Epithelial cell of proximal tubule (primary cell): ENCODE measurements at regions not wholly inside any gene's neighbourhood (a gene's known extent, or its start where the extent isn't known, plus 50 kb on each side); places are given as distances from the start of the nearest gene placed in this dataset.
"Not testable (repeated sequence)": the region's sequence is repeated elsewhere in the genome, so short reads cannot be mapped to it uniquely, and the experiment has no call there.

Source experiments
- DNase-seq: peaks from one replicate; pipeline ENCODE4 v3.0.0-alpha.2; 2011; ENCODE audit warnings: low read depth
- H3K4me3 ChIP-seq: 2 replicates; pipeline ENCODE4 v1.5.1; 2011; ENCODE audit warnings: low read depth, mild to moderate bottlenecking, low read length
- TF ChIP-seq, protein P1 (sequence below): conservative IDR thresholded peaks from 2 replicates; pipeline ENCODE4 v1.5.1; 2012; ENCODE audit warnings: low read depth, mild to moderate bottlenecking, low read length

DNA sequence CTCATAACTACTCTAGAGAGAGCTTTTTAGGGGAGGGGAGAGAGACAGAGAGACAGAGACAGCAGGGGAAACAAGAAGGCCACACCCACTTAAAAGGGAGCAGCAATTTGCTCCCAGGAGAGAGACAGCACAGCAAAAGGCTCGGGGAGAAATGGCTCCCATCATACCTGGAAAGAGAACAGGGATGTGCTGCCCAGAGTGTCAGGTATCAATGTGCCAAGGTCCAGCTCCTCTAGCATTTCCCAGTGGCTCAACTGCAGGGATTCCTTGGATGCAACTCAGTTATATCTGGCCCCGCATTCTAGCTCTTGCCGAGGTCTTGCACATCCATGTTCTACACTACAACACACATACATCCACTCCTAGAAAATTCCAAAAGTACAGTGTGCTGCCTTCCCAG, 304.0 kb upstream of the CDYL start:
- TF ChIP-seq, protein P1, sequence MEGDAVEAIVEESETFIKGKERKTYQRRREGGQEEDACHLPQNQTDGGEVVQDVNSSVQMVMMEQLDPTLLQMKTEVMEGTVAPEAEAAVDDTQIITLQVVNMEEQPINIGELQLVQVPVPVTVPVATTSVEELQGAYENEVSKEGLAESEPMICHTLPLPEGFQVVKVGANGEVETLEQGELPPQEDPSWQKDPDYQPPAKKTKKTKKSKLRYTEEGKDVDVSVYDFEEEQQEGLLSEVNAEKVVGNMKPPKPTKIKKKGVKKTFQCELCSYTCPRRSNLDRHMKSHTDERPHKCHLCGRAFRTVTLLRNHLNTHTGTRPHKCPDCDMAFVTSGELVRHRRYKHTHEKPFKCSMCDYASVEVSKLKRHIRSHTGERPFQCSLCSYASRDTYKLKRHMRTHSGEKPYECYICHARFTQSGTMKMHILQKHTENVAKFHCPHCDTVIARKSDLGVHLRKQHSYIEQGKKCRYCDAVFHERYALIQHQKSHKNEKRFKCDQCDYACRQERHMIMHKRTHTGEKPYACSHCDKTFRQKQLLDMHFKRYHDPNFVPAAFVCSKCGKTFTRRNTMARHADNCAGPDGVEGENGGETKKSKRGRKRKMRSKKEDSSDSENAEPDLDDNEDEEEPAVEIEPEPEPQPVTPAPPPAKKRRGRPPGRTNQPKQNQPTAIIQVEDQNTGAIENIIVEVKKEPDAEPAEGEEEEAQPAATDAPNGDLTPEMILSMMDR = no peak
- no peak for DNase-seq
- no peak overlapping the region for H3K4me3 ChIP-seq

- DNase-seq, H3K4me3 ChIP-seq: not testable (repeated sequence)
Measured at GRCh38 chr6:4471515-4471914, 304.7 kb upstream of the CDYL start.

- H3K4me3 ChIP-seq = no peak overlapping the region
- no peak for DNase-seq
- TF ChIP-seq, protein P1 = no peak
Measured at GRCh38 chr6:4470698-4471210, 305.4 kb upstream of the CDYL start.

DNA sequence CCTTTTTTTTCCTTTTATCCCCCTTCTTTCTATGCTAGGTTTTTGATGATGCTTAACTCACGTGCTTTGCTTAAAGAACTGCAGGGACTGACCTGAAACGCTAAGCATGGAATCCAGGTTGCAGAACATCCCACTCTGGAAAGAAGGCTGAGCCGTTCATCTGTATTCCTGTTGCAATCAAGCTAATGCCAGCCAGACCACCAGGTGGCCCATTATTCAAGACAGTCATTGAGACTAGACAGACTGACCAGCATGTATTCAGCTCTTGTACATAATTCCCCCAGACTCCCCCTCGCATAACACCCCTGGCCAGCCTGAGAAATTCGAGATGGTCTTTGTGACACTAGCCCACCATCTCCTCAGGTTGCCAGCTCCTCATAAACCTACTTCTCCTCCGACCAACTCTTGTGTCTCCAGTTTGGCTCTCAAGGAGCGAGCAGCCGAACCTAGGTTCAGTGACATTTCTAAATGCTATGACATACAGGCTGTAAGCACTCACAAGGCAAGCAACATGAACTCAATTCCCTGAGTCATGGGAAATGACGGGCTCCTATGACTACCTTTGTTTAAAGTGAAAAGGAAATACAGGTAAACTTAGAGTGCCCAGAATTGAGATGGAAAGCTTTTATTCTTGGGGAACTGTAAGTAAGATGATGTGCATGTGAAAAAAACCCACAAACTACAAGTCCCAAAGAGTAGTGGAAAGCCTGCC, 309.3 kb upstream of the CDYL start:
- TF ChIP-seq, protein P1 = peak; percentile 34
- DNase-seq = no peak
- H3K4me3 ChIP-seq = no peak overlapping the region

GRCh38 chr6:4466261-4466660, 309.9 kb upstream of the CDYL start:
- no peak overlapping the region for H3K4me3 ChIP-seq
- DNase-seq = peak; percentile 49
- TF ChIP-seq, protein P1 = no peak

- TF ChIP-seq, protein P1 = no peak
- DNase-seq = no peak
- no peak overlapping the region for H3K4me3 ChIP-seq
Measured at GRCh38 chr6:4464638-4465037, 311.6 kb upstream of the CDYL start.

DNA sequence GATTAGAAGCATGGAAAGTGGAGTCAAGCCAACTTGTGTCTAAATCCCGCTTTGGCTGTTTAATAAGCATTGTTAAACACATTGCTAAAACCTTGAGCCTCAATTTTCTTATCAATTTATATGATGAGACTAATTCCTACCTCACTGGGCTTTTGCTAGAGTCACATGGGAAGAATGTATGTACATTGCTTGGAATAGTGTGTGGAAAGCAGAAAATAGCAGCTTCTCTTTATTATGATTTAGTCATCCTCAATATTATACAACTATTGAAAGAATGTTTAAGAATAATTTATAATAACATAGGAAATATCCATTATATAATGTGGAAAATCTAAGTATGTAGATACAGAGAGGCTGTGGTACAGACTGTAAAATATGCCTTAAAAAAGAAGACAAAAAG, 313.0 kb upstream of the CDYL start:
- no peak for DNase-seq
- TF ChIP-seq, protein P1 = no peak
- H3K4me3 ChIP-seq = no peak overlapping the region
